Fibroblast of pulmonary artery (primary cell): ENCODE measurements at regions not wholly inside any gene's neighbourhood (a gene's known extent, or its start where the extent isn't known, plus 50 kb on each side); places are given as distances from the start of the nearest gene placed in this dataset.

Experiments used
- DNase-seq: peaks from one replicate; pipeline ENCODE4 v3.0.0-alpha.2; 2010; ENCODE audit warnings: low read depth
- H3K4me3 ChIP-seq: replicated peaks from 2 replicates; pipeline ENCODE4 v1.5.1; 2011; ENCODE audit warnings: low read depth, mild to moderate bottlenecking, control low read depth, low read length, moderate library complexity
- CTCF ChIP-seq: IDR thresholded peaks from 2 replicates; pipeline ENCODE4 v1.5.1; 2011; ENCODE audit warnings: mild to moderate bottlenecking, control low read depth, low read length, inconsistent platforms; ENCODE audit errors: missing control alignments

GRCh38 chr5:2169850-2170760 is 287.4 kb upstream of the IRX4 start:
- H3K4me3 ChIP-seq: no peak overlapping the region
- no peak for TF ChIP-seq CTCF

GRCh38 chr5:2169430-2169808 is 286.7 kb upstream of the IRX4 start:
- TF ChIP-seq CTCF: no peak
- no peak for DNase-seq
- no peak overlapping the region for H3K4me3 ChIP-seq

More at GRCh38 chr5:2169850-2170760, 287.4 kb upstream of the IRX4 start:
- no peak for DNase-seq

DNA sequence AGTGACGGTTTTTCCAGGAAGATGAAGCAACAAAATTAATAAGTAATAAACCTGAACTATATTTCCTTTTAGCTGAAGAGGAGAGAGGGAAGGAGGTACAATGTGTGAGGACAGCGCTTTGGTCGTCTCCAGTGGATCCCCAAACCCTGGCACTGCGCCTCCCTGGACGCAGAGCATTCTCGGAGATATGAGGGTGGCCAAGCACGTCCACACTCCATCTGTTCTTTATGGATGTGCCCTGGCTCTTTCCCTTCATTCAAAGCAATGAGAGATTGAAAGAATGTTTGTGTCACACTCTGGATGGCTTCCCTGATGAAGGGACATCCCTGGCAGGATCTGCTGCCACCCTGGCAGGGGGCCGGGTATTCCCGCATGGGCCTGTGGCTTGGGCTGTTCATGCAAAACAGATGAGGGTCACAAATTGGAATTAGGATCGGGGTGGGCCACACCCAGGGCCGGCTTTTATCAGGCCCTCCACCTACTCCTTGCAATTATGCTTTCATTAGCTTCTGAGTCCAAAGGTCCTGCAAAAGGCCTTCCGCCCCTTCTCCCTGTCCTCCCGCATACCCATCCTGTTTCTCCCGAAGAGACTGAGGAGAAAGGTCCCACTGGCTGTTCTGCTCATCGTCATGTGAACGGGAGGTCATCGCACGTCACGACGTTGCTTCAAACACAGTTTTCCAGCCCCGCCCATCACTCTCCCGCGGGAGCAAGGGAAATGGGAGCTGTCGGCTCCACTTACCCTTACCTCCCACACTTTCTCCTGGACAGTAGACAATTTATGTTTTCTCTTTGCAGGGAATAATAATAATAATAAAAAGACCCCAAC is 286.1 kb upstream of the IRX4 start:
- TF ChIP-seq CTCF: no peak
- H3K4me3 ChIP-seq: no peak overlapping the region
- no peak for DNase-seq

DNA sequence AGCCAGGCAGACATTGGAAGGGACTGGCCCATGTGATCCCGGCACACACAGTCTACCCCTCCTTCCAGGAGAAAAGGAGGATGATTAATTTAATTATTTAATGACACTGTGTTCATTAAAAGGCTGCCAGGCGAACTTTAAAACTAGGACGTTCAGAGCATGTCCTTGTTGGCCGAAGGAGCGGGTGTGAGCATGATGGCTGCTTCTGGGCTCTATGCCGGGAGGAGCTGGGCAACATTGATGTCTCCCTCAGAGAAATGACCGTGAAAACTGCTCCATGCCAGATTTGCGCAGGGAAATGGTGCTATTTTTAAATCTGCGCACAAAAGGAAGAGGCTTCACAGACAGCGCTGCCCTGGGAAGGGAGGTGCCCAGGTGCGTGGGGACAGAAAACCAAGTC is 284.9 kb upstream of the IRX4 start:
- no peak for DNase-seq
- TF ChIP-seq CTCF: no peak
- H3K4me3 ChIP-seq: no peak overlapping the region

- H3K4me3 ChIP-seq: no peak overlapping the region
- DNase-seq: no peak
- no peak for TF ChIP-seq CTCF
Measured at GRCh38 chr5:2166979-2167377, 284.3 kb upstream of the IRX4 start.

DNA sequence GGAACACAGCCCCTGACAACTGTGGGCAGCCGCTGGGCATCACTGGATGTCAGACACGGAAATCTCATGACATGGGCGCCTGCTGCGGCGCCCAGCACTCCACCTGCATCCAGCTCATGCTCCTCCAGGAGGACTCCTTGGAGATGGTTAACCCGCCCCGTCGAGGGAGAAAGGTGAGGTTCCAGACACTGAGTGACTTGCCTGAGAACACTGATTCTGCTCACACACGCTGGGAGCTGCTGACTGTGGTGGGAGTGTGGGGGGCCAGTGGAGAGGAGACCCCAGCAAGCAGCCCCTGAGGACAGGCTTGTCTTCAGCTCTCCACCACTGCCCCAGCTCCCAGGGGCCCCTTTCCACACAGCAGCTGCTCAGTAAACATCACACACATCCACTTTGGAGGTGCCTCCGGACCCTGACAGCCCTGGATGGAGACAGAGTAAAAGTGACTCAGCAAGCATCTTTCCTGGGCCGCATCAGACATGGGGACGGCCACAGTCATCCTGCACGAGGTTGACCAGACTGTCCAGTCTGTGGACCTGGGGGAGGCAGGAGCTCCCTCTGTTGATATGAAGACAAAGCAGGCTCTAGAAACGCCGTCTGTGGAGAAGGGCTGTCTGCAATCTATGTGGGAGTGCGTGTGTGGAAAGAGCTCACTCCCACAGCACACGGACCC is 283.7 kb upstream of the IRX4 start:
- no peak for TF ChIP-seq CTCF
- no peak overlapping the region for H3K4me3 ChIP-seq
- no peak for DNase-seq
